CD14-positive monocyte (primary cell): ENCODE measurements at regions not wholly inside any gene's neighbourhood (a gene's known extent, or its start where the extent isn't known, plus 50 kb on each side); places are given as distances from the start of the nearest gene placed in this dataset.

ENCODE experiments used
- DNase-seq, 3 donors: peaks; one replicate each; pipeline ENCODE4 v3.0.0-alpha.2; 2011 to 2022
- H2AFZ ChIP-seq: 2 replicates; pipeline ENCODE4 v1.6.0; 2012; ENCODE audit warnings: mild to moderate bottlenecking, low read depth, low read length, inconsistent platforms; ENCODE audit not compliant: insufficient read depth, poor library complexity, severe bottlenecking
- H3K27ac ChIP-seq, 2 donors: 1 replicate in 1 of 2; 2 replicates in 1 of 2; pipeline ENCODE4 v1.5.1; 2012 to 2013; ENCODE audit warnings: low read length in 2 of 2, control low read depth in 1 of 2, inconsistent platforms in 1 of 2, low read depth in 1 of 2, mild to moderate bottlenecking in 1 of 2
- H3K27me3 ChIP-seq, 2 donors: one replicate each; pipeline versions ENCODE4 v1.6.0 to v1.6.1; 2011 to 2013; ENCODE audit warnings: low read length in 2 of 2; ENCODE audit not compliant: control insufficient read depth in 2 of 2, insufficient read depth in 2 of 2
- H3K36me3 ChIP-seq, 2 donors: replicated peaks in 1 of 2; 1 replicate in 1 of 2; 2 replicates in 1 of 2; pipeline versions ENCODE4 v1.5.1 to v1.6.1; 2012 to 2013; ENCODE audit warnings: low read length in 2 of 2, control low read depth in 1 of 2, inconsistent platforms in 1 of 2, mild to moderate bottlenecking in 1 of 2; ENCODE audit not compliant: insufficient read depth in 2 of 2, control insufficient read depth in 1 of 2
- H3K4me1 ChIP-seq, 2 donors: 1 replicate in 1 of 2; 2 replicates in 1 of 2; pipeline versions ENCODE4 v1.5.1 to v1.6.1; 2012 to 2013; ENCODE audit warnings: low read length in 2 of 2, control low read depth in 1 of 2, inconsistent platforms in 1 of 2, mild to moderate bottlenecking in 1 of 2, moderate library complexity in 1 of 2; ENCODE audit not compliant: insufficient read depth in 2 of 2, control insufficient read depth in 1 of 2
- H3K4me2 ChIP-seq: replicated peaks from 2 replicates; pipeline ENCODE3; 2012; ENCODE audit warnings: low read length, moderate library complexity, mild to moderate bottlenecking; ENCODE audit not compliant: poor library complexity, severe bottlenecking; ENCODE audit errors: extremely low read depth
- H3K4me3 ChIP-seq, 3 experiments: fragments of 200-600 bp in 1 of 3; sonication (generic) in 1 of 3; replicated peaks in 1 of 3; 1 replicate in 2 of 3; 2 replicates in 1 of 3; pipeline ENCODE4 v1.5.1; 2011 to 2013; ENCODE audit warnings: low read length in 3 of 3, mild to moderate bottlenecking in 3 of 3, control low read depth in 2 of 3, low read depth in 2 of 3, inconsistent platforms in 1 of 3, moderate library complexity in 1 of 3
- H3K79me2 ChIP-seq: 2 replicates; pipeline ENCODE4 v1.6.0; 2012; ENCODE audit warnings: mild to moderate bottlenecking, control low read depth, inconsistent platforms, low read length, moderate library complexity; ENCODE audit not compliant: insufficient read depth
- H3K9ac ChIP-seq: 2 replicates; pipeline ENCODE4 v1.6.0; 2017; ENCODE audit warnings: low read length, mild to moderate bottlenecking; ENCODE audit not compliant: insufficient read depth, poor library complexity, severe bottlenecking
- H3K9me3 ChIP-seq, 2 donors: replicated peaks in 1 of 2; 1 replicate in 1 of 2; 2 replicates in 1 of 2; pipeline versions ENCODE4 v1.5.1 to v1.6.1; 2012 to 2013; ENCODE audit warnings: low read length in 2 of 2, control low read depth in 1 of 2; ENCODE audit not compliant: control insufficient read depth in 1 of 2, insufficient read depth in 1 of 2
- H4K20me1 ChIP-seq: 2 replicates; pipeline ENCODE4 v1.6.0; 2012; ENCODE audit warnings: mild to moderate bottlenecking, low read length, control low read depth, moderate library complexity; ENCODE audit not compliant: insufficient read depth
- H3K27ac Mint-ChIP-seq, 7 donors: one replicate each; pipeline ENCODE4 v1.8.0; 2020; ENCODE audit warnings: mild to moderate bottlenecking in 7 of 7, mixed read lengths in 7 of 7, moderate library complexity in 6 of 7, inconsistent platforms in 2 of 7
- H3K27me3 Mint-ChIP-seq, 3 donors: one replicate each; pipeline ENCODE4 v1.8.0; 2021 to 2022; ENCODE audit warnings: low read depth in 3 of 3, mild to moderate bottlenecking in 3 of 3, mixed read lengths in 3 of 3, moderate library complexity in 3 of 3, inconsistent platforms in 1 of 3
- H3K36me3 Mint-ChIP-seq, 2 donors: one replicate each; pipeline ENCODE4 v1.8.0; 2020; ENCODE audit warnings: mixed read lengths in 2 of 2, inconsistent platforms in 1 of 2, mild to moderate bottlenecking in 1 of 2
- H3K4me1 Mint-ChIP-seq: one replicate; pipeline ENCODE4 v1.8.0; 2020; ENCODE audit warnings: mild to moderate bottlenecking, mixed read lengths
- H3K4me3 Mint-ChIP-seq, 2 donors: one replicate each; pipeline ENCODE4 v1.8.0; 2020; ENCODE audit warnings: mild to moderate bottlenecking in 2 of 2, mixed read lengths in 2 of 2, moderate library complexity in 1 of 2
- H3K9me3 Mint-ChIP-seq, 7 donors: one replicate each; pipeline ENCODE4 v1.8.0; 2020 to 2022; ENCODE audit warnings: mixed read lengths in 7 of 7, mild to moderate bottlenecking in 6 of 7, moderate library complexity in 6 of 7, inconsistent platforms in 2 of 7
- WGBS: methylation state at CpG from one replicate; pipeline ENCODE4 v1.1.5; 2013; ENCODE audit warnings: missing lambda C conversion rate; ENCODE audit not compliant: insufficient coverage; 5-methylcytosine and 5-hydroxymethylcytosine counted together
- intact Hi-C, 2 donors: fragments of 100-400 bp; cut with micrococcal nuclease; formaldehyde crosslinking; loops; one replicate each; pipeline versions ENCODE4 v1.15.0 to v1.15.1; 2023
- TF ChIP-seq, protein P1 (sequence below): fragments of 200-600 bp; IDR thresholded peaks from one replicate; pipeline ENCODE4 v1.8.0; 2022; ENCODE audit warnings: antibody characterized with exemption, mild to moderate bottlenecking

DNA sequence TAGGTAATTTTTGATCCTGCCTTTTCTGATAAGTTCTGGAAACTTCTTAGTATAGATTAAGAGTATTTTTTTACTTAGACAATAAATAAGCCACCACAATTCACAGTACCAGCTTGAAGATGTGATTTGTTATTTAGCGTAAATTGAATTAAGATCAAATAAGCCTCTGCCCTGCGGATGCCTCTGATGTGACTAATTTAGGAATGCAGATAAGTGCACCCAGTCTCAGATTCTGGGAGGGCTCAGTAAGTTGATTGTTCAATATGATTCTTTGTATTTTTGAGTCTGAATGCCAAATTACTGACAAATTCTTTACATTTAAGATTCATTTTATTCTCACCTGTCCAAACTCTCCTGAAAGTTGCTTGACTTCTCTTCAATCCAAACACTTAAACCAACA lies 147.5 kb downstream of the THBS2 start:
- H3K4me1 Mint-ChIP-seq, result no peaks in the 10 kb centered on the region
- H3K27me3 Mint-ChIP-seq, result peaks cover 0 to 2% (median 0%) of the 10 kb centered on the region in 3 donors
- Histone ChIP-seq H3K27ac (no peak overlapping the region), H3K36me3 (no peaks in the 10 kb centered on the region), H3K4me3 (no peak overlapping the region), H3K4me1 (no peaks in the 10 kb centered on the region), H3K79me2 (no peaks in the 10 kb centered on the region), H3K4me2 (no peak overlapping the region), H2AFZ (no peak overlapping the region), H3K9me3 (peaks cover 9 to 19% of the 10 kb centered on the region in 2 donors), H4K20me1 (no peaks in the 10 kb centered on the region), H3K27me3 (no peaks in the 10 kb centered on the region), H3K9ac (no peak overlapping the region)
- no peaks in the 10 kb centered on the region for H3K36me3 Mint-ChIP-seq
- H3K4me3 Mint-ChIP-seq, result no peak overlapping the region
- WGBS, result no CpG with 5 or more reads among the region's 2 CpGs
- H3K27ac Mint-ChIP-seq, result no peak overlapping the region
- intact Hi-C loops, result no loop called here
- TF ChIP-seq, protein P1, sequence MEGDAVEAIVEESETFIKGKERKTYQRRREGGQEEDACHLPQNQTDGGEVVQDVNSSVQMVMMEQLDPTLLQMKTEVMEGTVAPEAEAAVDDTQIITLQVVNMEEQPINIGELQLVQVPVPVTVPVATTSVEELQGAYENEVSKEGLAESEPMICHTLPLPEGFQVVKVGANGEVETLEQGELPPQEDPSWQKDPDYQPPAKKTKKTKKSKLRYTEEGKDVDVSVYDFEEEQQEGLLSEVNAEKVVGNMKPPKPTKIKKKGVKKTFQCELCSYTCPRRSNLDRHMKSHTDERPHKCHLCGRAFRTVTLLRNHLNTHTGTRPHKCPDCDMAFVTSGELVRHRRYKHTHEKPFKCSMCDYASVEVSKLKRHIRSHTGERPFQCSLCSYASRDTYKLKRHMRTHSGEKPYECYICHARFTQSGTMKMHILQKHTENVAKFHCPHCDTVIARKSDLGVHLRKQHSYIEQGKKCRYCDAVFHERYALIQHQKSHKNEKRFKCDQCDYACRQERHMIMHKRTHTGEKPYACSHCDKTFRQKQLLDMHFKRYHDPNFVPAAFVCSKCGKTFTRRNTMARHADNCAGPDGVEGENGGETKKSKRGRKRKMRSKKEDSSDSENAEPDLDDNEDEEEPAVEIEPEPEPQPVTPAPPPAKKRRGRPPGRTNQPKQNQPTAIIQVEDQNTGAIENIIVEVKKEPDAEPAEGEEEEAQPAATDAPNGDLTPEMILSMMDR, result no peak
- DNase-seq, result no peak
- H3K9me3 Mint-ChIP-seq, result peaks cover 10 to 27% (median 14%) of the 10 kb centered on the region in 7 donors

DNA sequence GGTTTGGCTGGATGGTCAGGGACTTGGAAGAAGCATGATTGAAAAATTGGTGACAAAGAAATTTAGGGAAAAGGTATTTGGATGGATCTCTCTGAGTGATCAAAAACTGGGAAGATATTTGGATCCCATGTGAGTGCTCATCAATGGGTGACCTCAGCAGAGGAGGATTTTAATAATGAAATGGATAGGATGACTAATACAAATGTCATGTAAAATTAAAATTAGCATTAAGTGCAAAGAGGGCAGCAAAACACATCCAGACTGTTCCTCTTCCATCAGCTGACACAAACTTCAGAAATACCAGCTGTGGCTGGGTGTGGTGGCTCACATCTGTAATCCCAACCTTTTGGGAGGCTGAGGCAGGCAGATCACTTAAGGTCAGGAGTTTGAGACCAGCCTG lies 151.7 kb downstream of the THBS2 start:
- TF ChIP-seq, protein P1, result no peak
- H3K4me1 ChIP-seq, result no peaks in the 10 kb centered on the region
- no peaks in the 10 kb centered on the region for H3K36me3 ChIP-seq
- Mint-ChIP-seq H3K27me3 (peaks cover 0 to 5% (median 1%) of the 10 kb centered on the region in 3 donors), H3K36me3 (no peaks in the 10 kb centered on the region), H3K4me3 (no peak overlapping the region), H3K9me3 (peaks cover 0 to 14% (median 6%) of the 10 kb centered on the region in 7 donors), H3K4me1 (no peaks in the 10 kb centered on the region), H3K27ac (no peak overlapping the region)
- no peak overlapping the region for H2AFZ ChIP-seq
- H3K27me3 ChIP-seq, result no peaks in the 10 kb centered on the region
- intact Hi-C loops, result no loop called here
- H3K27ac ChIP-seq, result no peak overlapping the region
- no peaks in the 10 kb centered on the region for H4K20me1 ChIP-seq
- H3K9me3 ChIP-seq, result peaks cover 3 to 4% of the 10 kb centered on the region in 2 donors
- H3K79me2 ChIP-seq, result no peaks in the 10 kb centered on the region
- DNase-seq, result no peak
- no peak overlapping the region for H3K4me2 ChIP-seq
- H3K4me3 ChIP-seq, result no peak overlapping the region
- no peak overlapping the region for H3K9ac ChIP-seq
